ENCODE measurements at regions not wholly inside any gene's neighbourhood (a gene's known extent, or its start where the extent isn't known, plus 50 kb on each side); places are given as distances from the start of the nearest gene placed in this dataset.
"Not testable (repeated sequence)": the region's sequence is repeated elsewhere in the genome, so short reads cannot be mapped to it uniquely, and the experiment has no call there.

DNA sequence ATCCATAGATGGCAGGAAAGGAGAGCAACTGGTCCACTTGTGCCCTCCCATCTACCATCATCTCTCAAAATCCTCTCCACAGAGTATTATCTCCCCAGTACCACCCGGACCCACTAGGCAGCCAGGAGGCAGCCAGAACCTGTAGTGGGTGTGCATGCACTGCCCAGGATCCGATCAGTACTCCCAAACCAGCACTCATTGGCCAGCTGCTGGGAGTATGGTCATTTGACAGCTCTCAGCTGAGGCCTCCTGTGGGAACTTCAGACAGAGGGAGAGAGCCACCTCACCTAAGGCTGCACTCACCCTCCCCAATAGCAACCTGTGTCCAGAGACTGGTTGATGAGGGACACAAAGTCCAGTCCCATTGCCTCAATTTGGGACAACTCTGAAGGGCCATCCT, 286.0 kb downstream of the TRIM36 start:
- intact Hi-C loops (cut with DNase I; ENCODE audit: low total_unique reads), result no loop called here
- TF ChIP-seq, protein P1, sequence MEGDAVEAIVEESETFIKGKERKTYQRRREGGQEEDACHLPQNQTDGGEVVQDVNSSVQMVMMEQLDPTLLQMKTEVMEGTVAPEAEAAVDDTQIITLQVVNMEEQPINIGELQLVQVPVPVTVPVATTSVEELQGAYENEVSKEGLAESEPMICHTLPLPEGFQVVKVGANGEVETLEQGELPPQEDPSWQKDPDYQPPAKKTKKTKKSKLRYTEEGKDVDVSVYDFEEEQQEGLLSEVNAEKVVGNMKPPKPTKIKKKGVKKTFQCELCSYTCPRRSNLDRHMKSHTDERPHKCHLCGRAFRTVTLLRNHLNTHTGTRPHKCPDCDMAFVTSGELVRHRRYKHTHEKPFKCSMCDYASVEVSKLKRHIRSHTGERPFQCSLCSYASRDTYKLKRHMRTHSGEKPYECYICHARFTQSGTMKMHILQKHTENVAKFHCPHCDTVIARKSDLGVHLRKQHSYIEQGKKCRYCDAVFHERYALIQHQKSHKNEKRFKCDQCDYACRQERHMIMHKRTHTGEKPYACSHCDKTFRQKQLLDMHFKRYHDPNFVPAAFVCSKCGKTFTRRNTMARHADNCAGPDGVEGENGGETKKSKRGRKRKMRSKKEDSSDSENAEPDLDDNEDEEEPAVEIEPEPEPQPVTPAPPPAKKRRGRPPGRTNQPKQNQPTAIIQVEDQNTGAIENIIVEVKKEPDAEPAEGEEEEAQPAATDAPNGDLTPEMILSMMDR (IDR thresholded peaks at IDR 0.05), result no peak
- TF ChIP-seq POLR2A (IDR thresholded peaks at IDR 0.05) (no peak), POLR2AphosphoS5 (IDR thresholded peaks at IDR 0.05) (no peak)
- H3K27ac ChIP-seq, result no peak overlapping the region
- no peaks in the 10 kb centered on the region for H3K27me3 ChIP-seq
- no peak for DNase-seq (ENCODE audit: low spot score in 2 of 2)
- H3K4me3 ChIP-seq, result no peak overlapping the region
- no peaks in the 10 kb centered on the region for H3K4me1 ChIP-seq
- H3K9me3 ChIP-seq, result no peaks in the 10 kb centered on the region
- no peaks in the 10 kb centered on the region for H3K36me3 ChIP-seq

DNA sequence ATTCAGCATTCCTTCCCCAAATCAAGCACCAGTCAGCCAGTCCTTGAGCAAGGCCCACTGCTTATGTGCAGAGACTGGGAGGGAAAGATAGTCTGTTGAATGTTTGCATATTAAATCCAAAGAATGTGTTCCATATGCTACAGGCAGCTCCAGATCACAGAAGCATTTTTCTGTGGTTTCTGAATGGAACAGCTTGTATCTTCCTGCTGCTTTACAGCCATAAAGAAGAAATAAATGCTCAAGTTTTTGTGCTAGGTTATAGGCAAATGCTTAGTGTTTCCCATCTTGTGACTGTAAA, 310.3 kb downstream of the TRIM36 start:
- no peaks in the 10 kb centered on the region for H3K36me3 ChIP-seq
- no peak overlapping the region for H3K4me3 ChIP-seq
- no peaks in the 10 kb centered on the region for H3K27me3 ChIP-seq
- H3K4me1 ChIP-seq, result no peaks in the 10 kb centered on the region
- TF ChIP-seq, protein P1 (IDR thresholded peaks at IDR 0.05), result no peak
- no peak for TF ChIP-seq POLR2A (IDR thresholded peaks at IDR 0.05)
- TF ChIP-seq POLR2AphosphoS5 (IDR thresholded peaks at IDR 0.05), result no peak
- no peaks in the 10 kb centered on the region for H3K9me3 ChIP-seq
- intact Hi-C loops (cut with DNase I; ENCODE audit: low total_unique reads), result no loop called here
- no peak overlapping the region for H3K27ac ChIP-seq
- no peak for DNase-seq (ENCODE audit: low spot score in 2 of 2)

DNA sequence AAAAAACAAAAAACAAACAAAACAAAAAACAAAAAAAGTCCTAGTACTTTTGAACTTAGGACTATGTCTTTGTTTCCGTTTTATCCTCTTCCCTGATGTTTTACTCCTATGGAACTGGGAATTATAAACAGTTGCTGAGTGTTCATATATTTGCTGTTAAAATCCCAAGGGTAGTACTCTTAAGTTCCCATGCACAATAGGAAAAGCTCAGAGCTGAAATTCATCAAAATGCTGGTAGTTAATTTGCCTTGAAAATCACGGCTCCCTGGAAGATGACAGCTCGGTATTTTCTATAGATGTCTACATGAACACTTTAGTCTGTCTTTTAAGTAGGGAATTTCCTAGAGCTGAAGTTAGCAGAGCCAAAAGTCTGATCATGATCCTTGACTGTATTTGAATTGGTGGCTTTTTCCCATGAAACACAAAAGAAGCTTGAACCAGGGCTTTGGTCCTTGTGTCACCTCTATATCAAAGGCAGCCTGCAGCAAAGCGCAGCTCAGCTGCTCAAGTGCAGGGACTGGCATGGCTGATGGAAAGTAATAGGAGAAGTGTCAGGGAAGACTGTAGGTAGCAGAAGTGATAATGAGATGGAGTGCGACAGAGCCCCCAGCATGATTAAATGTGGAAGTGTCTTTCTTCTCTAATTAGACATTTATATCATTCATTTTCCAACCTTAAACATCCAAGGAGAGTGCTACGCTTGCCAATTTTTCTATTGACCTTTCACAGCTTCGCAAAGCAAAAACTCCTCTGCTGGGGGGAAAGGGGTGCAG, 310.9 kb downstream of the TRIM36 start:
- Histone ChIP-seq H3K27me3 (no peaks in the 10 kb centered on the region), H3K36me3 (no peaks in the 10 kb centered on the region), H3K27ac (no peak overlapping the region), H3K4me3 (no peak overlapping the region), H3K9me3 (no peaks in the 10 kb centered on the region), H3K4me1 (no peaks in the 10 kb centered on the region)
- TF ChIP-seq POLR2A (IDR thresholded peaks at IDR 0.05) (no peak), POLR2AphosphoS5 (IDR thresholded peaks at IDR 0.05) (no peak)
- TF ChIP-seq, protein P1 (IDR thresholded peaks at IDR 0.05), result no peak
- intact Hi-C loops (cut with DNase I; ENCODE audit: low total_unique reads), result no loop called here
- DNase-seq (ENCODE audit: low spot score in 2 of 2), result no peak

DNA sequence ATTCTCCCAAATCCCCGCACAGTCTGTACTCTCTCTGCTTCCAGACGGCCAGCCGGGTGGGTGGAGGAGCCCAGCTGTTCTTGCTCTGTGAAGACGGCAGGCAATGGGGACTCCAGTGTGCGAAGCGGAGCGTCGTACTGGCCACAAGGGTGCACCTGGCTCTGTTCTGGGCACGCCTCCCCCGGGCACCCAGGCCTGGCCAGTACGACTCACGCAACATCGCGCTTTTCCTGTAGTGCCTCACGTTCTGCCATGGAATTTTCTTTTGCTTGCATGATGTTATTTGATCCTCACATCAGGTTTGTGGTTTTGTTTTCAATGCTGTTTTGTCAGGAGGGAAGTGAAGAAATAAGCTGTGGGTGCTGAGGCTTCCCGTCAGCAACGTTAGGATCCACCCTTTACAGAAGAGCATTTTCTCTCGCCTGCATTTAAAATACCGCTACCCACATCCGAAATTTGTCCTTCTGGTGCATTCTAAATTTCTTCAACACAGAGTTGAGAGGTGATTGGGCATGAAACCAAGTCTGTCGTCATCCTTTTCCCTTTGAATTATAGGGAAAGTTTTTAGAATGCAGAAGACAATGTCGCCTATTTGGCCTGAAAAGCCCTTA, 311.7 kb downstream of the TRIM36 start:
- TF ChIP-seq POLR2AphosphoS5 (IDR thresholded peaks at IDR 0.05) (no peak), POLR2A (IDR thresholded peaks at IDR 0.05) (no peak)
- TF ChIP-seq, protein P1 (IDR thresholded peaks at IDR 0.05), result no peak
- Histone ChIP-seq H3K9me3 (peaks cover 0 to 2% of the 10 kb centered on the region in 2 donors), H3K4me1 (no peaks in the 10 kb centered on the region), H3K27ac (no peak overlapping the region), H3K27me3 (no peaks in the 10 kb centered on the region), H3K4me3 (no peak overlapping the region), H3K36me3 (no peaks in the 10 kb centered on the region)
- intact Hi-C loops (cut with DNase I; ENCODE audit: low total_unique reads), result no loop called here
- DNase-seq (ENCODE audit: low spot score in 2 of 2), result no peak

DNA sequence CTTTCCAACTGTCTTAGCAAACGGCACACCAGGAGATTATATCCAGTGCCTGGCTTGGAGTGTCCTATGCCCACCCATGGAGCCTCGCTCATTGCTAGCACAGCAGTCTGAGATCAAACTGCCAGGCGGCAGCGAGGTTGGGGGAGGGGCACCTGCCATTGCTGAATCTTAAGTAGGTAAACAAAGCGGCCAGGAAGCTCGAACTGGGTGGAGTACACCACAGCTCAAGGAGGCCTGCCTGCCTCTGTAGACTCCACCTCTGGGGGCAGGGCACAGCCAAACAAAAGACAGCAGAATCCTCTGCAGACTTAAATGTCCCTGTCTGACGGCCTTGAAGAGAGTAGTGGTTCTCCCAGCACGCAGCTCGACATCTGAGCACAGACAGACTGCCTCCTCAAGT, 325.0 kb downstream of the TRIM36 start:
- H3K36me3 ChIP-seq; DNase-seq (ENCODE audit: low spot score in 2 of 2); H3K27ac ChIP-seq; intact Hi-C loops (cut with DNase I; ENCODE audit: low total_unique reads); H3K4me3 ChIP-seq; H3K4me1 ChIP-seq; H3K27me3 ChIP-seq: not testable (repeated sequence)
- peaks cover 8 to 19% of the 10 kb centered on the region in 2 donors for H3K9me3 ChIP-seq

Measured in breast epithelium (tissue), 4 donors.